Choroid plexus epithelial cell (primary cell): ENCODE measurements at regions not wholly inside any gene's neighbourhood (a gene's known extent, or its start where the extent isn't known, plus 50 kb on each side); places are given as distances from the start of the nearest gene placed in this dataset.

Source experiments
- DNase-seq: peaks from one replicate; pipeline ENCODE4 v3.0.0-alpha.2; 2010; ENCODE audit warnings: low read depth
- H3K4me3 ChIP-seq: 2 replicates; pipeline ENCODE4 v1.5.1; 2011; ENCODE audit warnings: low read depth, mild to moderate bottlenecking, control low read depth, low read length, moderate library complexity
- TF ChIP-seq, protein P1 (sequence below): conservative IDR thresholded peaks from 2 replicates; pipeline ENCODE4 v1.5.1; 2011; ENCODE audit warnings: low read depth, mild to moderate bottlenecking, control low read depth, inconsistent platforms, low read length, moderate library complexity

DNA sequence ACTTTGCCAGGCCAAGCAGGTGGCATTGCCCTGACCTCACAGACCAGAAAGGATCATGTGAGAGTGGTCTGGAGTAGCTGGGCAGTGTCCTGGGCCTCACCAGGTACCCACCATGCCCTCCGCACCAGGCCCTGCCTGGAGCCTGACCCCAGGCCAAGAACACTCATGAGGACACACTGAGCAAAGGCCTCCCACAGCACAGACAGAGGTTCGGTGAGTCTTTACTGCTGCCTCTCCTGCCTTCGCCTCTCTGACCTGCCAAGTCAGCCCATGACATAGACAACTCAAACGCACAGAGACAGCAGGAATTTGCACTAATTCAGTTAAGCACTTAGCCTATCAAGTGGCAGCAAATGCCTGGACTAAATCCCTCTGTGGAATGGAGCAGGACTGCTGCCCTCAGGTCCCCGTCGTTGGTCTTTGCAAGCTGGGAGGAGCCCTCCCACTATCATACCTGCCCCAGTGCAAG lies 62.5 kb downstream of the RHOB start:
- H3K4me3 ChIP-seq: no peak overlapping the region
- no peak for DNase-seq
- TF ChIP-seq, protein P1, sequence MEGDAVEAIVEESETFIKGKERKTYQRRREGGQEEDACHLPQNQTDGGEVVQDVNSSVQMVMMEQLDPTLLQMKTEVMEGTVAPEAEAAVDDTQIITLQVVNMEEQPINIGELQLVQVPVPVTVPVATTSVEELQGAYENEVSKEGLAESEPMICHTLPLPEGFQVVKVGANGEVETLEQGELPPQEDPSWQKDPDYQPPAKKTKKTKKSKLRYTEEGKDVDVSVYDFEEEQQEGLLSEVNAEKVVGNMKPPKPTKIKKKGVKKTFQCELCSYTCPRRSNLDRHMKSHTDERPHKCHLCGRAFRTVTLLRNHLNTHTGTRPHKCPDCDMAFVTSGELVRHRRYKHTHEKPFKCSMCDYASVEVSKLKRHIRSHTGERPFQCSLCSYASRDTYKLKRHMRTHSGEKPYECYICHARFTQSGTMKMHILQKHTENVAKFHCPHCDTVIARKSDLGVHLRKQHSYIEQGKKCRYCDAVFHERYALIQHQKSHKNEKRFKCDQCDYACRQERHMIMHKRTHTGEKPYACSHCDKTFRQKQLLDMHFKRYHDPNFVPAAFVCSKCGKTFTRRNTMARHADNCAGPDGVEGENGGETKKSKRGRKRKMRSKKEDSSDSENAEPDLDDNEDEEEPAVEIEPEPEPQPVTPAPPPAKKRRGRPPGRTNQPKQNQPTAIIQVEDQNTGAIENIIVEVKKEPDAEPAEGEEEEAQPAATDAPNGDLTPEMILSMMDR: no peak

DNA sequence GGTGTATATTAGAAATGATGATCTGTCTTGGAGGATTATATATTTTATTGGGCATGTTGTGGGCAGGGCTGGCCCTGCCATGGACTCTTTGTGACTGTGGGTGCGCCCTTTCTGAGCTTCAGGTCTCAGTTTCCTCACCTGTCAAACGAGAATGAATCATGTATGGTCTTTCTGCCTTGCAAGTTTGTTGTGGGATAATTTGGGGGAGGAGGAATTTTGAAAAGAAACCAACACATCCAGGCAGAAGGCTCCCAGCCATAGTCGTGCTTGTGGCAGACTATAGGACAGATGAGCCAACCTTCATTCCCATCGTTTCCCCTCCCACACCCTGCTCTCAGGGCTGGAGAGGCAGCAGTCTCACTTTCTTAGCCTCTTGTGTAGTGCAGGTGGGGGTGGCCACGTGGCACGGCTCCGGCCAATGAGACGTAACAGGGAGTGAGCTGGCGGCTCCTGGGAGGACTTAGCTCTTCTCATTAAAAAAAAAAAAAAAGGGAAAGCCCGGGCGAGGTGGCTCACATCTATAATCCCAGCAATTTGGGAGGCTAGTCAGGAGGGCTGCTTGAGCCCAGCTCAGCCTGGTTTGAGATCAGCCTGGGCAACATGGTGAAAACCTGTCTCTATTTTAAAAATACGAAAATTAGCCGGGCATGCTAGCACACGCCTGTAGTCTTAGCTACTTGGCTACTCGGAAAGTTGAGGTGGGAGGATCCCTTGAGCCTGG lies 63.1 kb downstream of the RHOB start:
- DNase-seq: peak; percentile 51
- no peak overlapping the region for H3K4me3 ChIP-seq
- TF ChIP-seq, protein P1: no peak

DNA sequence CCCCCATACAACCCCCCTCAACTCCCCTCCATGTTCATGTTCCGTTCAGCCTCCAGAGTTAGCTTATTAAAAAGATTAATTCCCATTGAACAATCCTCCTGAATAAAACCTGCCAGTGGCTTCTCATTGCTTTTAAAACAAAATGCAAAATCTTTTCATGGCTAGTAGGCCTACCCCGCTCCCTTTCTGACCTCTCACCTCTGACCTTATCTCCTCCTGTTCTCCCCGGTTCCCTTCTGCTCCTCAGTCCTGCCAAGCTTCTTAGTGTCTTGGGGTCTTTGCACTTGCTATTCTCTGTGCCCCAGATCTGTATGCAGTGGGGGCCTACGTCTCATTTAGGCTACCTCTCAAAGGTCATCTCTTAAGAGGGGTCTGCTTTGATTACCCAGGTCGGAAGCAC lies 64.3 kb downstream of the RHOB start:
- DNase-seq: no peak
- H3K4me3 ChIP-seq: no peak overlapping the region
- TF ChIP-seq, protein P1: no peak

DNA sequence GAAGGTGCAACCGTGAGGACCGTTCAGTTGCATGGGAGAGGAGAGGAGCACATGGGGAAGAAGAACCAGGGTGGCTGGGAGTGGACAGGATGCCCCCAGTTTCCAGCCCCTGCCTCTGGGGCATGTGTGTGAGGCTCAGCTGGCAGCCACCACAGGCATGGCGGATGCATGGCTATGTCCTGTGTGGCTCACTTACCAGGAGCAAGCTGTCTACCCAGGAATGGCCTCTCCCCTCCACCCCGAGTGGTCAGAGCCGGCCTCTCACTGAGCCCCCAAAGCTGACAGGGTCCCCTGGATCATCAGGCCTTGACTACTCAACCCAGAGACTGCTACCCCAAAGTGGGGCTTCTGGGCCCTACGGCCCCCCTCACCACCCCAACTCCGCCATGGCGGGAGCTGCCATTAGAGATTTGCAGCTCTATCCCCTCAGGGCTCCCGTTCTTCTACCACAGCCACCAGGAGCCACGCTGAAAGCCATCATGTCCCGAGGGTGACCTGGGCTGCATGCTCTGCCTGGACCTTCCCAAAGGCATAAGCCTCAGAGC lies 65.3 kb downstream of the RHOB start:
- no peak for DNase-seq

DNA sequence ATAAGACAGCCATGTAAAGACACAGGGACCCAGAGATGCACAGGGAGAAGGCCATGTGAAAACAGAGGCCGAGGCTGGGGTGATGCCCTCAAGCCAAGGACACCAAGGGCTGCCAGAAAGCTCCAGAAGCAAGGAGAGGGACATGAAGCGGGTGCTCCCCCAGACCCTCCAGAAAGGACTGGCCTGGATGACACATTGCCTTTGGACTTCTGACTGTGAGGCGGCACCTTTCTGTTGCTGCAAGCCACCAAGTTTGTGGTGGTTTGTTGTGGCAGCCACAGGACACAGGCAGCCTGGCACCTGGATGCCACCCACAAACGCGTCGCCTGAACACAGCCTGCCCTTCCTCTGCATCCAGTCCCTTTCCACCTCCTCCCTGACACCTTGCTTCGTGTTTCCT lies 67.1 kb downstream of the RHOB start:
- TF ChIP-seq, protein P1: no peak

More for the DNA sequence above, 65.3 kb downstream of the RHOB start:
- TF ChIP-seq, protein P1: no peak
- H3K4me3 ChIP-seq: no peak overlapping the region

DNA sequence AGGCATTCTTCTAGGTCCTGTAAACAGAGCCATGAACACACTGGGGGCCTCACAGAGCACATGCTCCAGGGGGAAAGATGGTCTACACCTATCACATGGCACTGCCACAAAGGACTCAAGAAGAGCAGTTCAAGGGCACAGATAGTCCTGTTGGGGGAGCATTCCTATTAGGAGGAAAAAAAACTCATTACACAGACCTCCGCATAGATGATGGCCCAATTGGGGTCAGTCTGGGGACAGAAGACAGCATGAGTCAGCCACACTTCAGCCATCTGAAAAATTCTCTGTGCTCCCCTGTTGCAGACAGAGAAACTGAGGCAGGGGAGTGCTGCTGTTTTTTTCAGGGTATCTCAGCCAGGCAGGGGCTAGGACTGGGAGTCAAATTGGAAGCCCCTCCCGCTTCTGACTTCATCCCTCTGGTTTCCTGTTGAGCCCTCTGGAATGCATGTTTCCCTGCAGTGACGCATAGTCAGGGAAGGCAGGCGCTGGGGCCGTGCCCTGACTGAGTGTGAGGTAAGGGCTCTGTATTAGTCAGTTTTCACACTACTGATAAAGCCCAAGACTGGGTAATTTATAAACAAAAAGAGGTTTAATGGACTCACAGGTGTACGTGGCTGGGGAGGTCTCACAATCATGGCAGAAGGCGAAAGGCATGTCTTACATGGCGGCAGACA lies 67.9 kb downstream of the RHOB start:
- TF ChIP-seq, protein P1: peak; percentile 8
- DNase-seq: peak; percentile 99
- H3K4me3 ChIP-seq: no peak overlapping the region

More for the DNA sequence above, 67.1 kb downstream of the RHOB start:
- no peak for DNase-seq
- no peak overlapping the region for H3K4me3 ChIP-seq
